ENCODE measurements at regions not wholly inside any gene's neighbourhood (a gene's known extent, or its start where the extent isn't known, plus 50 kb on each side); places are given as distances from the start of the nearest gene placed in this dataset.
"Not testable (repeated sequence)": the region's sequence is repeated elsewhere in the genome, so short reads cannot be mapped to it uniquely, and the experiment has no call there.

DNA sequence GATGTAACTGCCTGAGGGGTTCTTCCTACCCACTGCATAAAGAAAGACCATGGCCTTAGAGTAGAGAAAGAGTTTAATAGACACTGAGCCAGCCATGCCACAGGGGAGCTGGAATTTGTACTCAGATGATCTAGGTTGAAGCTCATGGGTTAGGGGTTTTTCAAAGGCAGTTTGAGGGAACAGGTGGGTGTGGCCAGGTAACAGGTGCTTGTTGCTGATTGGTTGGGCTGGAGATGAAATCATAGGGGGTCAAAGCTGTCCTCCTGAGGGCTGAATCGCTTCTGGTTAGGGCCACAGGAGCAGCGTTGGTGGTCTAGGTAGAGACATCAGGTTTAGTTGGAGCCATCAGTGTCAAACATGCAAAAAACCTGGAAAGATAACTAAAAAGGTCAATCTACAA, 59.2 kb upstream of the CSNK1A1L start:
- TF ChIP-seq, protein P1, sequence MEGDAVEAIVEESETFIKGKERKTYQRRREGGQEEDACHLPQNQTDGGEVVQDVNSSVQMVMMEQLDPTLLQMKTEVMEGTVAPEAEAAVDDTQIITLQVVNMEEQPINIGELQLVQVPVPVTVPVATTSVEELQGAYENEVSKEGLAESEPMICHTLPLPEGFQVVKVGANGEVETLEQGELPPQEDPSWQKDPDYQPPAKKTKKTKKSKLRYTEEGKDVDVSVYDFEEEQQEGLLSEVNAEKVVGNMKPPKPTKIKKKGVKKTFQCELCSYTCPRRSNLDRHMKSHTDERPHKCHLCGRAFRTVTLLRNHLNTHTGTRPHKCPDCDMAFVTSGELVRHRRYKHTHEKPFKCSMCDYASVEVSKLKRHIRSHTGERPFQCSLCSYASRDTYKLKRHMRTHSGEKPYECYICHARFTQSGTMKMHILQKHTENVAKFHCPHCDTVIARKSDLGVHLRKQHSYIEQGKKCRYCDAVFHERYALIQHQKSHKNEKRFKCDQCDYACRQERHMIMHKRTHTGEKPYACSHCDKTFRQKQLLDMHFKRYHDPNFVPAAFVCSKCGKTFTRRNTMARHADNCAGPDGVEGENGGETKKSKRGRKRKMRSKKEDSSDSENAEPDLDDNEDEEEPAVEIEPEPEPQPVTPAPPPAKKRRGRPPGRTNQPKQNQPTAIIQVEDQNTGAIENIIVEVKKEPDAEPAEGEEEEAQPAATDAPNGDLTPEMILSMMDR (IDR thresholded peaks at IDR 0.05; ENCODE audit: borderline replicate concordance, extremely low read depth, insufficient read depth) = no peak
- intact Hi-C loops (cut with DNase I) = no loop called here
- no peaks in the 10 kb centered on the region for H3K9me3 ChIP-seq (ENCODE audit: control insufficient read depth in 2 of 3, insufficient read depth in 1 of 3, low read length in 3 of 3)
- H3K4me3 ChIP-seq (ENCODE audit: low read length in 3 of 3) = no peak overlapping the region
- FAIRE-seq (no peak), DNase-seq (no peak)
- H3K27ac ChIP-seq (ENCODE audit: low read depth in 2 of 2, low read length in 2 of 2) = no peak overlapping the region
- H3K9ac ChIP-seq (ENCODE audit: low read length in 3 of 3) = no peak overlapping the region
- H3K36me3 ChIP-seq (ENCODE audit: control insufficient read depth in 2 of 3, insufficient read depth in 3 of 3, low read length in 3 of 3) = no peaks in the 10 kb centered on the region
- H3K27me3 ChIP-seq (ENCODE audit: control insufficient read depth, insufficient read depth, low read length) = no peaks in the 10 kb centered on the region
- no peaks in the 10 kb centered on the region for H3K4me1 ChIP-seq (ENCODE audit: control insufficient read depth in 2 of 3, insufficient read depth in 2 of 3, low read depth in 1 of 3, low read length in 3 of 3)

DNA sequence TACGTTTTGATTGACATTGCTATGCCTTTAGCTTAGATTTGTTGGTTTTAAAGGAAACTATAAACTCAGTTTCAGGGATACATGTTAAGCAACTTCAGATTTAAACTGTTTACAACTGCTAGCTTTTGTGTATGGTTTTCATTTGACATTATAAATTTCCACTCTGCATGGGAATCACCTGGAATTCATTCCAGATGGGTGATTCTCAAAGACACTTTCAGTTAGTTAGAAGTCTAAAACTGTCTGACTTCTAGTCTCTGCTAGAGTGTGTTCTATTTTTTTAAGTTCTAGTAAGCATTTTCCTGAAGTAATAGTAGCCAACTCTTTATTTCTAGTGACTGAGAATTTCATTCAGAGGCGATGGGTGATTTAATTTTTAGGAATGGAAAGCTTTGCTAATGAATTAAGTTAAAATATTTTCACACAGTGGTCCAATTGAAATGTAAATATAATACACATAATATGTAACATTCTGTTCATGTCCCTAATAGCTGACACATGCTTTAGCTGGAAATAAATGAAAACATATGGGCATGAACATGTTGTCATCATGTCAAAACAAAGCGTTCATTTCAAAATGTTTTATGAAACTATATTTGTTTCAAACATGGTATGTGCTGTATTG, 58.3 kb upstream of the CSNK1A1L start:
- DNase-seq = no peak
- intact Hi-C loops (cut with DNase I) = no loop called here
- Histone ChIP-seq H3K9ac (ENCODE audit: low read length in 3 of 3) (no peak overlapping the region), H3K4me3 (ENCODE audit: low read length in 3 of 3) (no peak overlapping the region), H3K4me1 (ENCODE audit: control insufficient read depth in 2 of 3, insufficient read depth in 2 of 3, low read depth in 1 of 3, low read length in 3 of 3) (no peaks in the 10 kb centered on the region), H3K36me3 (ENCODE audit: control insufficient read depth in 2 of 3, insufficient read depth in 3 of 3, low read length in 3 of 3) (no peaks in the 10 kb centered on the region), H3K9me3 (ENCODE audit: control insufficient read depth in 2 of 3, insufficient read depth in 1 of 3, low read length in 3 of 3) (no peaks in the 10 kb centered on the region), H3K27me3 (ENCODE audit: control insufficient read depth, insufficient read depth, low read length) (no peaks in the 10 kb centered on the region), H3K27ac (ENCODE audit: low read depth in 2 of 2, low read length in 2 of 2) (no peak overlapping the region)
- TF ChIP-seq, protein P1 (IDR thresholded peaks at IDR 0.05; ENCODE audit: borderline replicate concordance, extremely low read depth, insufficient read depth) = no peak
- FAIRE-seq = no peak

DNA sequence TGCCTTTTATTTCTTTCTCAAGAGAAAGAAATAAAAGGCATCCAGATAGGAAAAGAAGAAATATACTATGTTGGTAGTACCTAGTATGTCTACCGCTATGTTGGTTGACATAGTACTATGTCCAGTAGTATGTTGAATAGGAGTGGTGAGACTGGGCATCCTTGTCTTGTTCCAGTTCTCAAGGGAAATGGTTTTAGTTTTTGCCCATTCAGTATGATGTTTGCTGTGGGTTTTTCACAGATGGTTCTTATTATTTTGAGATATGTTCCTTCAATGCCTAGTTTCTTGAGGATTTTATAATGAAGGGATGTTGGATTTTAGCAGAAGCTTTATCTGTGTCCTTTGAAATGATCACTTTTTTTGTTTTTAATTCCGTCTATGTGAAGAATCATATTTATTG, 53.0 kb upstream of the CSNK1A1L start:
- Histone ChIP-seq H3K4me3 (ENCODE audit: low read length in 3 of 3) (no peak overlapping the region), H3K27ac (ENCODE audit: low read depth in 2 of 2, low read length in 2 of 2) (no peak overlapping the region), H3K4me1 (ENCODE audit: control insufficient read depth in 2 of 3, insufficient read depth in 2 of 3, low read depth in 1 of 3, low read length in 3 of 3) (no peaks in the 10 kb centered on the region), H3K27me3 (ENCODE audit: control insufficient read depth, insufficient read depth, low read length) (no peaks in the 10 kb centered on the region), H3K9ac (ENCODE audit: low read length in 3 of 3) (no peak overlapping the region), H3K9me3 (ENCODE audit: control insufficient read depth in 2 of 3, insufficient read depth in 1 of 3, low read length in 3 of 3) (no peaks in the 10 kb centered on the region), H3K36me3 (ENCODE audit: control insufficient read depth in 2 of 3, insufficient read depth in 3 of 3, low read length in 3 of 3) (no peaks in the 10 kb centered on the region)
- DNase-seq = no peak
- intact Hi-C loops (cut with DNase I) = no loop called here
- FAIRE-seq = no peak
- TF ChIP-seq, protein P1 (IDR thresholded peaks at IDR 0.05; ENCODE audit: borderline replicate concordance, extremely low read depth, insufficient read depth) = no peak

DNA sequence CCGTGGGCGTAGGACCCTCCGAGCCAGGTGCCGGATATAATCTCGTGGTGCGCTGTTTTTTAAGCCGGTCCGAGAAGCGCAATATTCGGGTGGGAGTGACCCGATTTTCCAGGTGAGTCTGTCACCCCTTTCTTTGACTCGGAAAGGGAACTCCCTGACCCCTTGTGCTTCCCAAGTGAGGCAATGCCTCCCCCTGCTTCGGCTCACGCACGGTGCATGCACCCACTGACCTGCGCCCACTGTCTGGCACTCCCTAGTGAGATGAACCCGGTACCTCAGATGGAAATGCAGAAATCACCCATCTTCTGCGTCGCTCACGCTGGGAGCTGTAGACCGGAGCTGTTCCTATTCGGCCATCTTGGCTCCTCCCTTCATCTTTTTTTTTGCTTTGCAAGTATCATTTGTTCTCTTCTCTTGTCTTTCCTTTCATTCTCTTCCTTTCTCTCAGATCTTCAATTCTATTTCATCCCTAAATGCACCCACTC, 50.2 kb upstream of the CSNK1A1L start:
- intact Hi-C loops (cut with DNase I); H3K9me3 ChIP-seq (ENCODE audit: control insufficient read depth in 2 of 3, insufficient read depth in 1 of 3, low read length in 3 of 3); H3K4me3 ChIP-seq (ENCODE audit: low read length in 3 of 3); H3K27ac ChIP-seq (ENCODE audit: low read depth in 2 of 2, low read length in 2 of 2); H3K4me1 ChIP-seq (ENCODE audit: control insufficient read depth in 2 of 3, insufficient read depth in 2 of 3, low read depth in 1 of 3, low read length in 3 of 3); DNase-seq; H3K36me3 ChIP-seq (ENCODE audit: control insufficient read depth in 2 of 3, insufficient read depth in 3 of 3, low read length in 3 of 3); H3K9ac ChIP-seq (ENCODE audit: low read length in 3 of 3); H3K27me3 ChIP-seq (ENCODE audit: control insufficient read depth, insufficient read depth, low read length); FAIRE-seq: not testable (repeated sequence)
